NOMO-1 (cell line): ENCODE measurements at regions not wholly inside any gene's neighbourhood (a gene's known extent, or its start where the extent isn't known, plus 50 kb on each side); places are given as distances from the start of the nearest gene placed in this dataset.
A peak's percentile ranks its signal among the peaks of the same experiment; 100 is the strongest.

Source experiments
- DNase-seq, 2 experiments: peaks; one replicate each; lab custom pipeline; 2025; ENCODE audit not compliant: unreplicated experiment in 2 of 2; lab: John Stamatoyannopoulos, UW

GRCh38 chr11:112795142-112795815, 165.9 kb upstream of the NCAM1 start:
- DNase-seq = peak; percentile 18 to 19

DNA sequence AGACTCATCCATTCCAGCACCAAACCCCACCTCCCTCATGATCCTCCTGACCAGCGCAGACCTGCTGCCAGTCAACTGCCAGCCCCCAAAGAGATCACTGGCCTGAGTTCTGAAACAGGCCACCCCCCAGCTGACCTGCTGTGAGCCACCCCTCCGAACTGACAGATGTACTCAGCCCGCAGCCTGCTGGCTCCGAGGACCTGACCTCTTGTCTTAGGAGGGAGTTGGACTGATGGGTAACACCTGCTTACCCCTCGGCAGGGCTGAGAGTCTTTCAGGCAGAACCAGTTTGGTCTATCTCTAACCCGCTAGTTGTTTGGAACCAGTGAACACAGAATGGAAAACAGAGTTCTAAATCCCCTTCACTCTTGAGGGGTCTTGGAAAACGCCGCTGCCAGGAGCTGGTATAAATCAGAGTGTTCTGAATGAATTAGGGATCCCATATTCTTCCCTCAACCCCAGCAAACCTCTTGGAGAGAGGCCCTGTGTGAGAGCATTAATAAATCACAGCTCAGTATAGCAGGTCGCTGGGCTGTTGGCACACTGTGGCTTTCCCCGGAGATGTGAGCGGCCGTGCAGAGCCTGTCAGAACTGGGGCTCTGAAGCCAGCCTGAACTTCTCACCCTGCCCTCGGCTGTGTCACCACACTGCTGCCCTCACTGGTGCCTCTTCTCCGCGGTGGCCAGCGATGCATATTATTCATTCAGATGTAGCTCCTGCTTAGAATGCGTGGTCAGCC, 165.1 kb upstream of the NCAM1 start:
- DNase-seq = no peak

DNA sequence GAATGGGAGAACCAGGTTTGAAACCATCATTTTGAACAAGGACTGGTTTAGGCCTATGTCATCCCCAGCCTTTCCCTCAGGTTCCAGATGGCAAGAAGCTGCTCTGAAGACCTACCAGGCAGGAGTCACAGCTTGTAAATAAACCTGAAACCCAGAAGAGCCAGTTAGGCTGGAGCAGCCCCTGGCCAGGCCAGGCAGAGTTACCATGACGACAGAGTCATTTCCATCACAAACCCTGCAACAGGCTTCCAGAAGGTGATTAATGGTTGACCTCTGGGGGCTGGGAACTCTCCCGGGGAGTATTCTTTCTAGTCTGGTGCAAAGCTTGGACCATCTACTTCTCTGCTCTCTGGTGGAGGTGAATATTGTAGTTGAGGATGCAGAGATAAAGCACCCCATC, 164.1 kb upstream of the NCAM1 start:
- no peak for DNase-seq

GRCh38 chr11:112797648-112798293, 163.4 kb upstream of the NCAM1 start:
- peak; percentile 34 to 56 for DNase-seq

DNA sequence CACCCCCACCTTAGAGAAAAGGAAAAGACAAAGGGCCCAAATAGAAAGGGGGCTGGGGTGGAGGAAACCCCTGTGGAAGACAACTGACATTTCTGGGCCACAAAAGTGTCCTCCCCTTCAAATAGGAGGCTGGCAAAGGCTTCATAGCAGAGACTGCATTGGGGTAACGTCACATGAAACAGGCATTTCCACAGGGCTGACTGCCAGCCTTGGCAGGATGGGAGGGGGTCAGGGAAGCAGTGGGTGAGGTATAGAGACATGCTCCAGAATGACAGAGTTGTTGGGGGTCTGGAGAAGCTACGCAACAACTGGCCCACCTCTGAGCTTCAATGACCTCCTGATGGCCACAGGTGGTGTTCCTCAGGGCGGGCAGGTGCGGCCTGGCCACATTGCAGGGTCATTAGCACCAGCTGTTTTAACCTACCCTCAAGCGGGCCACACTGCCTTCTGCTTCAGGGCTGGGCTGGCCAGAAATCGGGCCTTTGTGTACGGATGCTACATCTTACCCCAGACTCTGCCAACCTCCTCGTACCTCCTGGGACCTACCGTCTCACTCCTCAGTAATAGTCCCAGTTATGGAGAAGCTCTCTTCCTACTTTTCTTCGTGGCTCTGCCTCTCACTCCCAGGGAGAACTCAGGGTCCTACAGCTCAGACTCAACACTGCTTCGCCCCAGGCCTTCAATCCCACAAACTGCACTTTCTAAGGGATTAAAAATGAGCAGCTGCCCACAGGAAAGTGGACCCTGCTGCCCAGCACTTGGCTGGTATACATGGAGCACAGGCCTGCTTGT, 160.0 kb upstream of the NCAM1 start:
- no peak for DNase-seq

DNA sequence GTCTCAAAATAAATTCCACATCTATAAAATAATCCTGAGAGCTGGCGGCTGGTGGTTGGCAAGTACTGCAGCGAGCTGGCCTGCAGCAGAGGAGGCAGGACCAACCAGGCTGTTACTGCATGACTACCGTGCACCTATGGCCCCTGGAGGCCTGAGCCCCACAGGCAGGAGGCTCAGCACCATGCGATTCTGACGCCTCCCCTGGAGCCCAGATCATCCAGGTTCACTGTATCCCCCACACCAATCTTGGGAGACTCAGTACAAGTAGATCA, 159.5 kb upstream of the NCAM1 start:
- DNase-seq = no peak

DNA sequence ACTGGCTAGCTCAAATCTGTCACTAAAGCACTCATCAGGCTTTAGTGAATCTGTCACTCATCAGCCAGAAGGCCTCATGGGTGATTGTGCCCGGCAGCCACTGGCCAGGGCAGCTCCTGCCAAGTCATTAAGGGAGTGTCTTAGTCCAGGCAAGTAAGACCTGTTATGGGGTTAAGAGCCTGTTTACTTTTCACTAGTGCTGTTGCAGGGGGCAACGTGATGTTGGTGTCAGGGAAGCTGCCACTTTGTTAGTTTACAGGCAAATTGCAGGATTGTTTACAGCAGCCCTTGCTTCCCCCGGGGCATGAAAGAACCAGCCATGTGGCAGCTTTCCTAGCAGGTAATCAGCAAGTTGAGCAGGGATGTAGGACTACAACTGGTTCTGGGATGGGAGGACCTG, 155.6 kb upstream of the NCAM1 start:
- DNase-seq = no peak

GRCh38 chr11:112806256-112806655, 155.0 kb upstream of the NCAM1 start:
- no peak for DNase-seq

GRCh38 chr11:112806876-112807275, 154.3 kb upstream of the NCAM1 start:
- DNase-seq = no peak

- no peak for DNase-seq
These were observed 151.8 kb upstream of the NCAM1 start for GRCh38 chr11:112809429-112809828.

DNA sequence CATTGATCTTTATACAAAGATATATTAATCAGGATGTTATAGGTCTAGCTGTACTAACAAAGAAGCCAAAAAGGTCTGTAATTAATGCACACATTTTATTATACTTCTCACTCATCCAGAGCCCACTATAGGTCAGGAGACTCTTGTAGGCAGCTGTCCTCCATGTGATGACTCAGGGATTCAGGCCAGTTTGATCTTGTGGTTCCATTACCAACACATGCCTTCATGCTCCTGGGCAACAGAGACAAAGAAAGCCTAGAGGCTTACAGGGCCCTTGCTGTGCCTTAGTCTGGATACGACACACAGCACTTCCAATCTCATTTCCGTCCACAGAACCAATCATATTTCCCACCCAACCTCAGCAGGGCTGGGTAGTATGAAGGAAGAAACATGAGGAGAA, 150.3 kb upstream of the NCAM1 start:
- no peak for DNase-seq

GRCh38 chr11:112811783-112812182, 149.4 kb upstream of the NCAM1 start:
- no peak for DNase-seq

GRCh38 chr11:112812729-112813128, 148.5 kb upstream of the NCAM1 start:
- DNase-seq = no peak

- DNase-seq = no peak
These were observed 147.1 kb upstream of the NCAM1 start for GRCh38 chr11:112814168-112814567.

DNA sequence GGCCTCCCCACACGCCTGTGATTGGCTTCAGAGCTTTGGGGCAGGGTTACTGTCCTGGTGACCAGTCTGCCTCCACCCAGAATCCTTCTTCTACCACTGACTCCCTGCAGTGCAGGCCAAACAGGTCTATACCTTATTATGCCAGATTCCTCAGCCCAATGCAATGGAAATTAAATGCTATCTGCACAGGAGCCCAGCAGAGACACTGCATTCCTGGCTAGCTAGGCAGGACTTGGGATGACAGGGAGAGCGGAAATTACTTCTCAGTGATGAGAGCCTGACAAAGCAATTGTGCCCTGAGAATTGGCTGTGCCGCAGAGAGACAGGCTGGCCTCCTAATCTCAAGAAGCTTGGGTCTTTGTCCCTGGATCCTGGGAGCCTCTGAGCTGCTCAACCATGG, 143.8 kb upstream of the NCAM1 start:
- DNase-seq = no peak

GRCh38 chr11:112822478-112823274, 138.5 kb upstream of the NCAM1 start:
- DNase-seq = no peak

DNA sequence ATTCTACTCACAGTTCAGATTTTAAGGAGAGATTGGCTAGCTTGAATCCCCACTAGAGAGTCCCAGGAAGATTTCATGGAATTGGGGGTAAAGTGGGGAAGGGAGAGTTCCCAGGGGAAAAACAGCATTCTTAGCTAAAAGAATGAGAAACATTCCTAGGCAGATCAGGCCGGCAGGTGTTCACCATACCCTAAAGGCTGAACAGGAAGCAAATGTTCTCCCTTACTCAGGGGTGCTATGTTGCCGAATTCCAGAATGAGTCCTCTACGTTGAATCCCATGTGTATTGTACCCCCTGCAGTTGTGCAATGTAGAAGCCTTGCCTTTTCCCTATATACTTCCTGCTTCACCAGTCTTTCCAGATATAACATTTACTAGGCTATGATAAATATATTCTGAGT, 135.2 kb upstream of the NCAM1 start:
- DNase-seq = no peak

DNA sequence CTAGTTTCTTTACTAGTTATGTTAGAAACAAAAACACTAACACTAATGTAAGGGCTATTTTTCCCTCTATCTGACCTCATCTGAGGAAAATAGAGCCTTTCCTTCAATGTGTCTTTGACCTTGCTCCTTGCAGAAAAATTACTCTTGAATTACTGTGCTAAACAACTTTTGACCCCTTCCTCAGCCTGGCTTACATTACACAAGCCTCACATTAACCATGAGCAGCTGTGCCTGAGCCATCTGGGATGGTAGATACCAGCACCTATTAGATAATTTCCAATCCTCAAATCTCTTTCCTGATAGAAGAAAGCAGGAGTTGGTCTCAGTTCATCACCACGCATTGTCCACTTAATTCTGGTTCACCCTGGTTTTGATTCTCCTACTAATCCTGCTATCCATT, 134.4 kb upstream of the NCAM1 start:
- DNase-seq = no peak

DNA sequence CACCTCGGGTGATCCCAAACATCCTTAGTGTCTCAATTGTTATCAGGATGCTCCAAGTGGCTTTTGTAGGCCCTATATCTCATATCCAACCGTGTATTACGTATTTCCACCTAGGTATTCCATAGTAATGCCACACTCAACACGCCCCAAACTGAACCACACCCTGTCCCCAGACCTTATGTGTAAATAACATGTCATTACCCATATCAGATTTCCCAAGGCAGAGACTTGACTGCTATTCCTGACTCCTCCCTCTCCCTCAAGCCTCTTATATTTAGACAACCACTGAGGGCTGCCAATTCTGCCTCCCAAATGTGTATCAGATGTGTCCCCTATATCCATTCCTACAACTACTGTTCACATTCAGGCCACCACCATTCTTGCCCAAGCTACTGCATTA, 132.8 kb upstream of the NCAM1 start:
- no peak for DNase-seq

GRCh38 chr11:112829971-112830654, 131.1 kb upstream of the NCAM1 start:
- no peak for DNase-seq
